ENCODE measurements at regions not wholly inside any gene's neighbourhood (a gene's known extent, or its start where the extent isn't known, plus 50 kb on each side); places are given as distances from the start of the nearest gene placed in this dataset.

DNA sequence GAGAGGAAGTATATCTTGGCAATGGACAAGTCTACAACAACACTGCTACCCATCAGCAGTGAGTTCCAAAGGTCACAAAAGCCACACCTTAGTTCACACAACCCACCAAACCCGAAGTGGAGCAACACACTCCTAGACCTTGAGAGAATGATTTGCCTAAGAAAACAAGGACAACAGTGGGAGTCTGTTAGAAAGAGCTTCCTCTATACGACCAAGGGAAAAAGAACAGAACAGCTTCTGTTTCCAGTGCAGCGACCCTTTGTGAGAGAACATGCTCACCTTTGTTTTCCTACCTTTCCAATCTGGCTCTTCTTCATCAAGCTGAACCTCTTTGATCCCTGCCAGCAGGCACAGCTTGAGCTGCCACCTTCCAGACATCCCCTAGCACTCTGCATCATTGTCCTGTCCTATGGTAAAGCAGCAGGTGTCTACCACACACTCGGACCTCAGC, 56.7 kb upstream of the PALMD start (continued):
- TF ChIP-seq ZC3H13 (CRISPR knock-in tag; IDR thresholded peaks at IDR 0.05) = no peak
- no peak for TF ChIP-seq FOXC1 (CRISPR knock-in tag; IDR thresholded peaks at IDR 0.05; ENCODE audit: borderline replicate concordance)
- peak; percentile 57 for TF ChIP-seq XRCC5 (optimal IDR thresholded peaks at IDR 0.05; ENCODE audit: low read length)
- TF ChIP-seq MTF1 (CRISPR knock-in tag; IDR thresholded peaks at IDR 0.05) = no peak
- TF ChIP-seq NFIC (IDR thresholded peaks at IDR 0.05; ENCODE audit: low read length) = no peak; the same call in 1 of the 2 replicates
- no peak for TF ChIP-seq ZC3H4 (CRISPR knock-in tag; IDR thresholded peaks at IDR 0.05; ENCODE audit: borderline replicate concordance)
- TF ChIP-seq, protein P1, sequence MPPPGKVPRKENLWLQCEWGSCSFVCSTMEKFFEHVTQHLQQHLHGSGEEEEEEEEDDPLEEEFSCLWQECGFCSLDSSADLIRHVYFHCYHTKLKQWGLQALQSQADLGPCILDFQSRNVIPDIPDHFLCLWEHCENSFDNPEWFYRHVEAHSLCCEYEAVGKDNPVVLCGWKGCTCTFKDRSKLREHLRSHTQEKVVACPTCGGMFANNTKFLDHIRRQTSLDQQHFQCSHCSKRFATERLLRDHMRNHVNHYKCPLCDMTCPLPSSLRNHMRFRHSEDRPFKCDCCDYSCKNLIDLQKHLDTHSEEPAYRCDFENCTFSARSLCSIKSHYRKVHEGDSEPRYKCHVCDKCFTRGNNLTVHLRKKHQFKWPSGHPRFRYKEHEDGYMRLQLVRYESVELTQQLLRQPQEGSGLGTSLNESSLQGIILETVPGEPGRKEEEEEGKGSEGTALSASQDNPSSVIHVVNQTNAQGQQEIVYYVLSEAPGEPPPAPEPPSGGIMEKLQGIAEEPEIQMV (CRISPR knock-in tag; IDR thresholded peaks at IDR 0.05; ENCODE audit: low read depth) = no peak
- peak; percentile 79; the same call in 1 of the 2 replicates for TF ChIP-seq CEBPB (IDR thresholded peaks at IDR 0.05; ENCODE audit: borderline replicate concordance, low read depth, low read length)
- TF ChIP-seq ATF1 (CRISPR knock-in tag; IDR thresholded peaks at IDR 0.05) = no peak
- TF ChIP-seq CREM (IDR thresholded peaks at IDR 0.05) = peak; percentile 73
- no peak for TF ChIP-seq CREM (CRISPR knock-in tag; IDR thresholded peaks at IDR 0.05)
- TF ChIP-seq MLLT10 (CRISPR knock-in tag; IDR thresholded peaks at IDR 0.05) = no peak
- no peak for TF ChIP-seq CCDC6 (CRISPR knock-in tag; IDR thresholded peaks at IDR 0.05)
- no peak for TF ChIP-seq ZNF598 (CRISPR knock-in tag; IDR thresholded peaks at IDR 0.05; ENCODE audit: borderline replicate concordance)
- TF ChIP-seq ZNF746 (CRISPR knock-in tag; IDR thresholded peaks at IDR 0.05) = no peak
- no peak; the same call in 1 of the 2 replicates for TF ChIP-seq RAD21 (CRISPR knock-in tag; IDR thresholded peaks at IDR 0.05)
- no peak for TF ChIP-seq ZNF326 (CRISPR knock-in tag; IDR thresholded peaks at IDR 0.05; ENCODE audit: borderline replicate concordance)
- peak; percentile 92 for TF ChIP-seq ZNF292 (CRISPR knock-in tag; IDR thresholded peaks at IDR 0.05; ENCODE audit: borderline replicate concordance, low read depth)
- no peak for TF ChIP-seq CREB1 (IDR thresholded peaks at IDR 0.05)
- peak; percentile 72 for TF ChIP-seq CREB1 (CRISPR knock-in tag; IDR thresholded peaks at IDR 0.05)
- TF ChIP-seq TOPORS (CRISPR knock-in tag; IDR thresholded peaks at IDR 0.05) = no peak
- no peak for TF ChIP-seq ZNF251 (CRISPR knock-in tag; IDR thresholded peaks at IDR 0.05)
- TF ChIP-seq TEAD2 (CRISPR knock-in tag; IDR thresholded peaks at IDR 0.05) = no peak
- TF ChIP-seq, protein P2, sequence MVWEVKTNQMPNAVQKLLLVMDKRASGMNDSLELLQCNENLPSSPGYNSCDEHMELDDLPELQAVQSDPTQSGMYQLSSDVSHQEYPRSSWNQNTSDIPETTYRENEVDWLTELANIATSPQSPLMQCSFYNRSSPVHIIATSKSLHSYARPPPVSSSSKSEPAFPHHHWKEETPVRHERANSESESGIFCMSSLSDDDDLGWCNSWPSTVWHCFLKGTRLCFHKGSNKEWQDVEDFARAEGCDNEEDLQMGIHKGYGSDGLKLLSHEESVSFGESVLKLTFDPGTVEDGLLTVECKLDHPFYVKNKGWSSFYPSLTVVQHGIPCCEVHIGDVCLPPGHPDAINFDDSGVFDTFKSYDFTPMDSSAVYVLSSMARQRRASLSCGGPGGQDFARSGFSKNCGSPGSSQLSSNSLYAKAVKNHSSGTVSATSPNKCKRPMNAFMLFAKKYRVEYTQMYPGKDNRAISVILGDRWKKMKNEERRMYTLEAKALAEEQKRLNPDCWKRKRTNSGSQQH (CRISPR knock-in tag; IDR thresholded peaks at IDR 0.05; ENCODE audit: low read depth) = no peak
- no peak for TF ChIP-seq EEA1 (CRISPR knock-in tag; IDR thresholded peaks at IDR 0.05; ENCODE audit: borderline replicate concordance)
- no peak for TF ChIP-seq ZIK1 (CRISPR knock-in tag; IDR thresholded peaks at IDR 0.05; ENCODE audit: borderline replicate concordance, low read depth)
- TF ChIP-seq MAFF (IDR thresholded peaks at IDR 0.05; ENCODE audit: low read depth, low read length) = no peak
- no peak for TF ChIP-seq REST (IDR thresholded peaks at IDR 0.05; ENCODE audit: borderline replicate concordance in 1 of 2, low read depth in 1 of 2, low read length in 2 of 2)
